ENCODE measurements at regions not wholly inside any gene's neighbourhood (a gene's known extent, or its start where the extent isn't known, plus 50 kb on each side); places are given as distances from the start of the nearest gene placed in this dataset.
"Not testable (repeated sequence)": the region's sequence is repeated elsewhere in the genome, so short reads cannot be mapped to it uniquely, and the experiment has no call there.

DNA sequence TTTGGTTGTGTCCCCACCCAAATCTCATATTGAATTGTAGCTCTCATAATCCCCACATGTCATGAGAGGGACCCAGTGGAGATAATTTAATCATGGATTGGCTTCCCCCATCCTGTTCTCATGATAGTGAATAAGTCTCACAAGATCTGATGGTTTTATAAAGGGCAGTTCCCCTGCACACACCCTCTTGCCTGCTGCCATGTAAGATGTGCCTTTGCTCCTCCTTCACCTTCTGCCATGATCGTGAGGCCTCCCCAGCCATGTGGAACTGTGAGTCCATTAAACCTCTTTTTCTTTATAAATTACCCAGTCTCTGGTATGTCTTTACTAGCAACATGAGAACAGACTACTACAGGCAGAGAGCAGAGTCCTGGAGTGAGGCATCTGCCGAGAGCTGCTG is 90.2 kb upstream of the SLC45A1 start:
- not testable (repeated sequence) for DNase-seq

DNA sequence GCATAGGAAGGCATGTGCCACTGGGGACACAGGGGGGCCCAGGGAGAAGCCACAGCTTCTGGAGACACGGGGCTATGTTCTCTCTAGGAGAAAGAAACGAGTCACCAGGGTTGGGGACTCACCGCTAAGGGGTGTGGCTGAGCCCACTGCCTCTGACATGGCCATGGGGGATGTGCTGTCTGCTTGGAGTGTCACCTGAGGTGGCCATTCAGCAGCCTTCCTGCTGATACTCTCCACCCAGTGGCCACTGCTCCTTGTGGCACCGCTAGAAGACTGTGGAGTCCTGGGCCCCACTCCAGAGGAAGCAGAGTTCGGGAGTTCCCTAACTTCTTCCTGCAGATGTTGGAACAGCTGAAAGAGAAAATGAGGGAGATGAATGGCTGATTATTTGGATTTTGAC is 91.2 kb upstream of the SLC45A1 start:
- DNase-seq, result no peak

DNA sequence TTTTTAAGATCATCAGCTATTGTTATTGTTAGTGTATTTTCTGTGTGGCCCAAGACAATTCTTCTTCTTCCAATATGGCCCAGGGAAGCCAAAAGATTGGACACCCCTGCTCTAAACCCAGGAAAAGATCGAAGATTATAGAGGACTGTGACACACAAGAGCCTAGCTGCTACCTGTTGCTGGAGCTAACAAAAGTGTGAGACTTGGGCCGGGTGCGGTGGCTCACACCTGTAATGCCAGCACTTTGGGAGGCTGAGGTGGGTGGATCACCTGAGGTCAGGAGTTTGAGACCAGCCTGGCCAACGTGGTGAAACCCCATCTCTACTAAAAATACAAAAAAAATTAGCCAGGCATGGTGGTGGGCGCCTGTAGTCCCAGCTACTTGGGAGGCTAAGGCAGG is 91.9 kb upstream of the SLC45A1 start:
- DNase-seq, result not testable (repeated sequence)

DNA sequence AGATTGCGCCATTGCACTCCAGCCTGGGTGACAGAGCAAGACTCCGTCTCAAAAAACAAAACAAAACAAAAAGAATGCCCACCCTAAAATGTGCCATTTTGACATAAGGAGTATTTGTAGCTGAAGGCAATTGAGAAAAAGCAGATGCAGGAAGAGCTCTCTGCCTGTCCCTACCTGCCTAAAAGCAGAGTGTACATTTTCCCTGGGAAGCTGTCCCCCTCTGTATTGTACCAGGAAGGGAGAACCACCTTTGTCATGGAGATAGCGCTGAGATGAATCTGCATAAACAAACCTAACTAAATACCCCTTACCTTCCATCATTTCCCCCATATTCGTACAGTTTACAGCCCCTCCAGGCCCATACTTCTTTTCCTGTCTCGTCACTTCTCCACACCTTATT is 94.4 kb upstream of the SLC45A1 start:
- DNase-seq, result no peak

DNA sequence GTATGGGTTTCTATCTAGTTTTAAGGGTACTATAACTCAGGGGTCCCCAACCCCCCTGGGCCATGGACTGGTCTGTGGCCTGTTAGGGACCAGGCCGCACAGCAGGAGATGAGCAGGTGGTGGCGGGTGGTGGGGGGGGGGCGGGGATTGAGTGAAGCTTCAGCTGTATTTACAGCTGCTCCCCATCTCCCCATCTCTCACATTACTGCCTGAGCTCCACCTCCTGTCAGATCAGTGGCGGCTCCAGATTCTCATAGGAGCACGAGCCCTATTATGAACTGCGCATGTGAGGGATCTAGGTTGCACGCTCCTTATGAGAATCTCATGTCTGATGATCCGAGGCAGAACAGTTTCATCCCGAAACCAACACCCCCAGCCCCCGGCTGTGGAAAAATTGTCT is 95.1 kb upstream of the SLC45A1 start:
- DNase-seq, result no peak

DNA sequence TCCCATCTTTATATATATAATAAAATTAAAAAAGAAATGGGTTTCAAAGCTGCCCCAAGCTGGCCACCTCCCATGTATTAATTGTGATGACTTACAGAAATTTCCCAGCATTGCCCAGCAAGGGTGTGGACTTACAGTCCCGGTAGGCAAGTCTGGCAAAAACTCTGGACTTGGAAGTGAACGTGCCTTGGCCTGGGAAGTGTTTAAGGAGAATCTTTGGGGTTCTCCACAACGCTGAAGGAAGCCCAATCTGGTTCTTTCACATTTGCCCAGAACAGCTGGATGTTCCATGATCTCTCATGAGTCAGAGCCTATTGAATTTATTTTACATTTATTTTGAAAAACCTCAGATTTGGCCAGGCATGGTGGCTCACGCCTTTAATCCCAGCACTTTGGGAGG is 98.4 kb upstream of the SLC45A1 start:
- no peak for DNase-seq

DNA sequence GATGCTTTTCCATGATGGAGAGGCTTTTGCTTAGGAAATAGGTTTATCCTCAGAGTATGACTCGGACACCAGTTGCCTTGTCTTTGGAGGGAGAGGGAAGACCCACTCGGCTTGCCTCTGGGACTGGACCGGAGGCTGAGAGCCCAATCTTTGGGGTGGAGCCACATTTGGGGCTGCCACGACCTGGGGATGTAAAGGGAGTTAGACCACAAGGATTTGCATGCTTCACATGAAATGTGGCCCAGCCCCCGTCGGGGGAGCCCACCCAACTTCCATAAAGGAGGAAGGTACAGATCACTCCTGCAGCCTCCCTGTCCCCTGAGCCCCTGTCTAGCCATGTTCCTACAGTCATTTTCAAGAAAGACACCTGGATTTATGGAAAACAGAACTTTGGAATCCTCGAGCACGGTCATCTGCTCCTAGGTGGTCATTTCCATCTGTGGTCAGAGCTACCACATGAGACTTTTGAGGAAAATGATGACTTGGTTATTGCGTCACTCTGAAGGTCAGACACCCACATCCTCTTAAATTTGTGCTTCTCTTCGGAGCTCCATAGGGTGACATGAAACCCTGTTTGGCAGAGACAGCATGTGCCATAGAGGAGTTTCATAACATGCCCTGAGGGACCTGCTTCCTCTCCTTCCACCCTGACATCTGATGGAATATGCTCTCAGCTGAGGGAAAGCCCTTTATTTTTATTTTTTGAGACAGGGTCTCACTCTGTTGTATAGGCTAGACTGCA is 99.4 kb upstream of the SLC45A1 start:
- no peak for DNase-seq

DNA sequence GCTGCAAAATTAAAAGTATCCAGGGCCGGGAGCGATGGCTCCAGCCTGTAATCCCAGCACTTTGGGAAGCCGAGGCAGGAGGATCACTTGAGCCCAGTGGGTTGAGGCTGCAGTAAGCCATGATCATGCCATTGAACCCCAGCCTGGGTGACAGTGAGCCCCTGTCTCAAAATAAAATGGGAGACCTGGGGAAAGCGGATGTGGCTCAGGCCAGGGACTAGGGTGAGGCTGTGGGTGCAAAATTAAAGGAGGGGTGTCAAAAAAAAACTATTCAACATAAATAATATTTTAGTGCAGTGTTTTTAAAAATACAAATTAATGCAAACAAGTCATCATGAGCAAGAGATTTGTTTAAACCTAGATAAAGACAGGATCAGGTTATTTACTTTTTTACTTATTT is 100.1 kb upstream of the SLC45A1 start:
- no peak for DNase-seq

DNA sequence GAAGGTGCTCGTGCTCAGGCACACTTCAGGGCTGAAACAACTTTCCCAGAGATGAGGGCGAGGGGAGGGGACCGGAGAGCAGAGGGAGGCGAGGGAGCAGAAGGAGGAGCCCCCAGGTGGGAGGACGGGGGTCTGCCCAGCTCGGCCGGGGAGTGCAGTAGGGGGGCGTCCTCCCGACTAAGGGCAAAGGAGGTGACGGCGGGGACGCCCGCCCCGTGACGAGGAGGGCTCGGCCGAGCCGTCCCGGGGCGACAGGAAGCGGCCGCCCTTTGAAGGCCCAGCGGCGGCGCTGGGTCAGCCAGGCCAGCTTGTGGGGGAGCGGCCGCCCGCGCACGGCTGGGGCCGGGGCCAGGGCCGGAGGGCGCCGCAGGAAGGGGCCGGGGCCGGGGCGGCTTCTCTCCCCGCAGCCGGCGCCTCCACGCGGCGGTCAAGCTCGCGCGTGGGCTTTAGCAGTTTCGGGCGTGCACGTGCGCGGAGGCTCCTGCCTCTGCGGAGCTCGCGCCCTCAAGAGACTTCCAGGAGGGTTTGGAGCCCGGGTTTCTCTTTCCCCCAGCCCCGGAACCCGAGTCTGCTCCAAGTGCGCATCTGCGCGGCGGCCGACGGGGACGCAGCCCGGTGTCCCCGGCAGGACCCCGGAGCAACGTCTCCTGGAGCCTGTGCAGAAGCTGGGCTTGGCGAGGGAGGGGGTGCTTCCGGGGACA is 100.8 kb upstream of the SLC45A1 start:
- DNase-seq, result no peak

DNA sequence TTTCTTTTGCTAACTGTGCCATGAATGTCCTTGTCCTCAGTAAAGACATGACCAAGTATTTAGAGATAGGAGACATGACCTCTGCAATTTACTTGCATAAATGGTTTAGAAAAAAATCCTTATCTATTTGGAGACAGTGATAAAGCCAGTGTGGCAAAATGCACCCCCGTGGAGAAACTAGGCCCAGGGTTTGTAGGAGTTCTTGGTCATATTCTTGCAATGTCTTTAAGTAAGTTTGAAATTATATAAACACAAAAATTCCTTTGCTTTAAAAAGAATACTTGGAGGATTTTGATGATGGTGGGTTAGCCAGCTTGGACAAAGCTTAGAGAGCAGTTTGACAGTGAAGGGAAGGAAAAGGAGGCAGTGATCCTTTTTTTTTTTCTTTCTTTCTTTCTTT is 101.9 kb upstream of the SLC45A1 start:
- no peak for DNase-seq

DNA sequence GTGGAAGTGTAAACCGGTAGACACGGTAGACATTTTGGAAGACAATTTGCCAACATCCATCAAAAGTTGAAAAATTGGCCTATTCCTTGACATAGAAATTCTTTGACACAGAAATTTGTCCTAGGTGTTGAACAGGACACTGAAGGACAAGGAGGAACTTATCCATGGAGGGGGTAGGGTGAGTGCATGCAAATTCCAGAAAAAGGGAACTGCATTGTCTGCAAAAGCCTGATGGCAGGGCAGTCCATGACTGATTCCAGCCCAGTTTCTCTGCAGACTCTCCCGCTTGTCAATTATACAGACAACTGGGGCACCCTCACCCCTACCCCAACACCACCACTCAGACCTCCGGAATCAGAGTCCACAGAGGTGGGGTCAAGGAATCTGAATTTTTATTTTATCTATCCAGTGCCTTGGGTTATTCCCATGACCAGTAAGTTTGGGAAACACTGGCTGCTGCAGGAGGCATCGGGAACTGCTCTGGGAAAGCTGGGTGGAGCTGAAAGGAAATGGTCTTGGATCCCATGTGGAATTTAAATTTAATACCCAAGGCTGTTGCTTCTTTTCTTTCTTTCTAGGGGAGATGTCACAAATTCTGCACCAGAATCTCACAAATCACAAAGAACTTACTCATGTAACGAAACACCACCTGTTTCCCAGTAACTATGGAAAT is 103.3 kb upstream of the SLC45A1 start:
- DNase-seq, result no peak

DNA sequence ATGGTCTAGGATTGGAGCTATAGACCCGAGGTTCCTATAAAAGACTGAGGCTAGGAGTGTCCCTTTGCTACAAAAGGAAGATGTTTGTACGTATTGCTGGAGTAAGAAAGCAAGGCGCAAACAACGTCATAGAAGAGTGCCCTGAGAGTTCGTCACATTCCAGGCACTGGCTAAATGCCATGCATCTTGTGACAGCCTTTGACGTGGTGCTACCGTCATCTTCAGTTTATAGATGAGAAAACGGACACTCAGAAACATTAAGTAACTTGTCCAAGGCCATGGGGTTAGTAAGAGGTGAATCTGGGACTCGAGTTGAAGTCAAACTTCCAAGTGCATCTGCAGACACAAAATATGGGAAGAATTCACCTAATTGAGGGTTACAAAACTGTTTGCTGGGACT is 104.2 kb upstream of the SLC45A1 start:
- DNase-seq, result no peak

DNA sequence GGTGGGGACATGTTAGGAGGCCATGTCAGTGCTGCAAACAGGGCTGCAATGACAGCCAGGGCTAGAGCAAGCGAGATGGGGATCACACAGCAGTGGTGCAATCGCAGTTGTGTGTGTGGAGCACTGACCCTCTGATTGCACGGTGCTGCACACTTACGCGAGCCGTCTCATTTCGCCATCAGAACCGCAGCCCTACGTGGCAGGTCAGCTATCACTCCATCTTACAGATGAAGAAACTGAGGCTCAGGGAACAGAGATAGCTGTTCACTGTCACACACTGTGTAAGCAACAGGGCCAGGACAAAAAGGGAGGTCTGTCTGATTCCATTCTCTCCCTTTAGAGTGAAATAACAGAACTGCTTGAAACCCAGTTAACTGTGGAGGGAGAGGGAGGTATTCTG is 104.8 kb upstream of the SLC45A1 start:
- DNase-seq, result no peak

DNA sequence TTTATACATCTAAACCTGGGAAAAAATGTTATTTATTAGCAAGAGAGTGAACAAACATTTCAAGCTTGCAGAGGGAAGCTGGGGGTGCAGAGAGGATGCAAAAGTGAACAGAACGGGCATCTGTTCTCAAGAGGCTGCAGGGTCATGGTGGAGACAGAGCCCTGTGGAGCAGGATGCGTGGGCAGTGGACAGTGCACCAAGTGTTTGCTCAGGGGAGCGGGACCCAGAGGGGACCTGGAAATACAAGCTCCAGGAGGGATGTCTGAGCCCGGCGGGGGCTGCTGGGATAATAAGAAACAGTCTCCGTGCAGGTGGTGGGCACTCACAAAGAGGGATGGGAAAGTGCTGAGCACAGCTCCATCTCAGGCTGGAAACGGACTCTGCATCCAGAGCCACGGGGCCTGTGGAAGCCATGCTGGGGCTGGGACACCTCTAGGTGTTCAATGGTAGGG is 105.3 kb upstream of the SLC45A1 start:
- no peak for DNase-seq

DNA sequence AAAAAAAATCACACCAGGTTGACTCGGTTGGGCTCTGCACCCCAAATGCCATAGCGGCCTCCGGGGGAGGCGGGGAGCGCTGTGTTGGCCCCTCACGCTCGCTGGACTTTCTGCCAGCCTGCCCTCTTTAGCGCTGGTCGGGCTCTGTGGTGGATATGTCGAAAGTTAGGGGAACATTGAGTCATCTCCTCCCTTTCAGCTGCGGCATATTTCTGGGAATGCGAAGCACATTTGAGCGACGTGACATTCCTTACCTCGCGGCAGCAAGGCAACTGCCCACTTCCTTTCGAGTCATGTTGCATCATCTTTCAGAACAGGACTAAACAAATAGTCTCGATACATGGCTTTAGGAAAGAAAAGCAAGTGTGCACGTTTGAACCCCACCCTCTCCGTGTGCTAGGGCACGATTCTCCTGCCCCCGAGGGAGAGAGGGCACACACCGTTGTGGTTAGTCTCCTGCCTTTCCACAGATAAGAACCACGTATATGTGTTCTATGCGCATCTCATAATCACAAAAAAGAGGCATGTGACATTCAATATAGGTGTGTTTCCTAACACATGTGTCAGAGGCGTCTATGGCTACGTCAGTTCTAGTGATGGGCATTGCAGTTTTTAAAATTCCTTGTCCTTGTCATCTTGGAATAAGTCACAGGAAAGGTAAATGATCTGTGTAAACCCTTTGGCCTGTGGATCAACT is 105.9 kb upstream of the SLC45A1 start:
- DNase-seq, result no peak

DNA sequence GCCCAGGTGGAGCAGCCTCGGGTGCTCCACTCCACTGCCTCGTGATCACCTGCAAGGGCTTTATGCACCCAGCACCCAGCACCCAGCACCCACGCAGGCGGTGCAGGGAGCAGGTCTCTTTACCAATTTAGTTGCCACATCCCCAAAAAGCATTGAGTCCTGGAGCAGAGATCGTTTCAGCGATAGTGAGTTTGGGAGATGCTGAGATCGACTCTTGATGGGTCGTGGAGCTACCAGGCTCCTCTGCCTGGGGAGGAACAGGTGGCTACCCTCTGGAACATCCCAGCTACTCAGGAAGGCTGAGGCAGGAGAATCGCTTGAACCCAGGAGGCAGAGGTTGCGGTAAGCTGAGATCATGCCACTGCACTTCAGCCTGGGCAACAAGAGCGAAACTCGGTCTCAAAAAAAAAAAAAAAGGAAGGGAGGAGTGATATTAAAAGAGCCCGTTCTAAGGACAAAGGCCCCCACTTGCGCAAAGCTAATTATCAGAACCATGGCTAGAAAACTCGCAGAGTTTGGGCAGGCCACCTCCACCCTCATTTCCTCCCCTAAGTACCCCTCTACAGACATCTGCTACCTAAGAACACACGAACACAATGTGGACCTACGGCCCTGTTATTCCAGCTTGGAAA is 106.5 kb upstream of the SLC45A1 start:
- DNase-seq, result no peak

DNA sequence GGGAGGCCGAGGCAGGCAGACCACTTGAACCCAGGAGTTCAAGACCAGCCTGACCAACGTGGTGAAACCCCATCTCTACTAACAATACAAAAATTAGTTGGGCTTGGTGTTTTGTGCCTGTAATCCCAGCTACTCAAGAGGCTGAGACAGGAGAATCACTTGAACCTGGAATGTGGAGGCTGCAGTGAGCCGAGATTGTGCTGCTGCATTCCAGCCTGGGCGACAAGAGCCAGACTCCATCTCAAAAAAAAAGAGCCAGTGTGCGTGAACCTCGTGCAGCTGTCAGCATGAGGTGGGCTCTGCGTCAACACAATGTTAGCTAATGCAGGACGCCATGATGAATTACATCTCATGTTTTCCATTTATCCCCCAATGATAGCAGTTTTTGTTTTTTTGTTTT is 110.7 kb upstream of the SLC45A1 start:
- no peak for DNase-seq

DNA sequence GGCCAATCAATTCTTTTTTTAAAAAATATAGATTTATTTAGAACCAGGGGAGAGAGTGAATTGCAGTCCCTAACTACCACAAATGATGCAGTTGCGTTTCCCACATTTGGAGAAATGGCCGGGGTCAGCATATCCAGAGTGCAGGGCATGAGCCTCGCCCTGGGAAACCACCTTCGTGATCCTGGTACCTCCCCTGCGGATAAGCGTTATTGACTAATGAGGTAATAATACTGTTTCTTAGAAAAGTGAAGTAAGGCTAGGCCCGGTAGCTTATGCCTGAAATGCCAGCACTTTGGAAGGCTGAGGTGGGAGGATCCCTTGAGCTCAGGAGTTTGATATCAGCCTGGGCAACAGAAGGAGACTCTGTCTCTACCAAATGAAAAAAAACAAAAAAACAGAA is 111.5 kb upstream of the SLC45A1 start:
- no peak for DNase-seq

DNA sequence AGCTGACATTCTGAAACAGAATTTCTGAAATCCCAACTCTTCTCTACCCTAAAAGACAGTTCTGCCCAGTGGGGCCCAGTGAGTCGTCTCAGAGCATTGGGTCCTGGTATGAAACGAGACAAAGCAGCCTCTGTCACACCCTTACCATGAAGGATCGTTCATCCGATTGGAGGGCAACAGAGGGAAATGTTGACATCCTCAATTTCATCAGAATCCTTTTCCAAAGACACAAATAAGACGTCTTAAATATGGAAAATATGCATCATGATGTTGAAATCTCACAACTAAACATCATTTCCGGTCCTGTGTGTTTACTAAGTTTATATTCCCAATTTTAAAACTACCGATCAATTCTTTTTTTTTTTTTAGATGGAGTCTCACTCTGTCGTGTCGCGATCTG is 112.1 kb upstream of the SLC45A1 start:
- DNase-seq, result no peak

DNA sequence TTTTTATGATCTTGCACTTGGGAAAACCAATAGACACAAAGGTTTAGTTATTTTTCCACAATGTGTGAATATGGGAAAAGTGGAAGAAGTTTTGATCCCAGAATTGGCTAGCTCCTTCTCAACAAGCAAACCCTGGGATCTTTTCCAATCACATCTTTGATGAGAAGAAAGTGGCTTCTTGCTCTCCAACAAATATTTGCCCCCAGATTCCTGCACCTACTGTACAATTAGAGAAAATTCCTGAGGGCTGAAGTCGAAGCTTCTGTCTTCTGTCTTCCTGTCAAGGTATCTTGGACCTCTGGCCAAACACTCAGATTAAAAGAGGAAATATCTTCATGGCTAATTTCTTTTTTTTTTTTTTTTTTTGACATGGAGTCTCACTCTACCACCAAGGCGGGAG is 113.1 kb upstream of the SLC45A1 start:
- DNase-seq, result no peak

DNA sequence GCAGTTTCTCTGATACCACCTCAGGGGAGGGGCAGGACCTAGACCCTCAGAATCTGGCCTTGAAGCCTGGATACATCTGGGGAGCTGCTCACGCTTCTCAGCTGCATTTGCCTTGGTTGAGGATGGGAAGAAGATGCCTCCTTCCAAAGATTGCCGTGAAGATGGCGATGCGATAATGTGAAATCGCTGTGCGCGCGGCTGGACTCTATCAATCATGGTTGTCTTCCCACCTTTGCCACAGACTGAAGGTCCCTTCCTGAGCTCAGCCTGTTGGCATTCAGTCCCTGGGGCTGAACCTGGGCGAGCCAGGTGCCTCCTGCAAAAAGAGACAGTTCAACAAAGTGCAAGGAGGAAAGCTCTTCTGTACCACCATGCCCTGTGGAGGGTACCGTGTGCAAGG is 114.4 kb upstream of the SLC45A1 start:
- DNase-seq, result no peak

DNA sequence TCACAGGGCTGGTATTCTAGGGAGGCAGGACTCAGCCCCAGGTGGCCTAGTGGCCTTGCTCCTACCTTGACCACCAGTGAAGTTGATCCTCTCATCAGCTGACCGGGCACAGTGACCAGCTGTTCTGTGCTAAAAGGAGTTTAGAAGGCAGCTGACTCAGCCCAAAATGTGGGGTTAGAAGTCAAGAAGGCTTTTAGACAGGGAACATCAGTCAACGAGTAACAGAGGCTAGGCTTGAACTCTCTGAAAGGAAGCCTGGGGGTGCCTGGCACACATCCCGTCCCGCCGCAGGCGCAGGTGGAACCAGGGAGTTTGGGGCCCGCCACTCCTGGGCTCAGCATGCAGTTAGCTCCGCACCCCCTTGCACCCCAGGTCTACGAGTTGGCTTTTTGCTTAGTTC is 114.9 kb upstream of the SLC45A1 start:
- DNase-seq, result no peak
